HG03108 (cell line): ENCODE measurements at regions not wholly inside any gene's neighbourhood (a gene's known extent, or its start where the extent isn't known, plus 50 kb on each side); places are given as distances from the start of the nearest gene placed in this dataset.

Experiments used
- ATAC-seq: cut with Tn5 transposase; IDR thresholded peaks from one replicate; pipeline ENCODE4 v1.9.1; 2021; ENCODE audit warnings: moderate library complexity; ENCODE audit not compliant: unreplicated experiment

GRCh38 chr2:226680719-226681118 lies 118.9 kb downstream of the IRS1 start:
- no peak for ATAC-seq

- ATAC-seq, result no peak
These were observed 120.1 kb downstream of the IRS1 start for GRCh38 chr2:226679389-226680065.

- ATAC-seq, result no peak
These were observed 121.2 kb downstream of the IRS1 start for GRCh38 chr2:226678422-226678821.

DNA sequence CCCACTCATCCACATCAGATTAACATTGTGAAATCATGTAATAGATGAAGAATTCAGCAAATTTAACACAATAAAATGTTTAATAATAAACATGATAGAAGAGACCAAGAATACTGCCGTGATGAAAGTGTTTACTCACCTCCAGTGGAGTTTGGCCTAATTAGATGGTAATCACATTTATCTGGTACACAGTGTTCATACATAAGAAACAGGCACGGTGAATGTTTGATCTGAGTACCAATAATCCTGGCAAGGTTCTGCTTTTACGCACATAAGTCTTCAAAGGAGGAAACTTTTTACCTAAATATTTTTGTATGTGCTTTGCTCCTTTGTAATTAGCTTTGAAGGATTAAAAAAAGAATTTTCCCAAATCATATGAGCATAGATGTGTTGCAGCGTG lies 122.5 kb downstream of the IRS1 start:
- no peak for ATAC-seq

DNA sequence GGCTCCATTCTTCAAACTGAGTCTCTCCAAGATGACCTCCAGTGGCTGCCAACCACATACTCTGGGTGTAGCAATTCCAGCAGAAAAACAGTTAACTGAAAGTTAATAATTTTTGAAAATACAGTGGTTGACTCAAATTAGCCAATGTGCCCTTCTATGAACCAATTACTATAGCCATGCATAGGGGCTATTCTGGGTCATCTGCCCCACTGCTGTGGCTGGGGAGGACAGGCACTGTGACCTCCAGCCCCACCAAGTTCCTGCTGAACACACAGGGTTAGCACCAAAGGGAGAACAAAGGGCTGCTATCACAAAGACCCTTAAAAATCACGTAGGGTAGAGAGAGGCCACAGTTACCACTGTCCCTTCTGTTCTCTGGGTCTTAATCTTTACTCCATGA lies 123.0 kb downstream of the IRS1 start:
- ATAC-seq, result no peak

DNA sequence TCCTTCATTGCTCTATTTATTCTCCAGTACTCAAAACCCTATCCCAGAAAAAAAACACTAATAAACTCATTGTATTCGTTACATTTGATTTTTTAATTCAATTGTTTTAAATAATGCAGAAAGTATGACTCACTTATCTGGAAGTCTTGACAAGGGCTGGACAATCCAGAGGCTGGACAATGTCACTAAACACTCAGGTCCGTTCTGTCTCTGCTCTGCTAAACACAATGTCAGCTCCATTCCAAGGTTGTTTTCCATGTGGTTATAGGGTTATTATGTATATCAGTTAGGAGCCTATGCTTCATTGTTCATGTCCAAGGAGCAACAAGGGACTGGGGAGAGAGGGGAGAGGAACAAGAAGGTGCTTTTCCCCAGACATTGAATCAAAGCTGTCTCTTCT lies 125.5 kb downstream of the IRS1 start:
- ATAC-seq, result no peak

GRCh38 chr2:226673314-226673723 lies 126.3 kb downstream of the IRS1 start:
- no peak for ATAC-seq

DNA sequence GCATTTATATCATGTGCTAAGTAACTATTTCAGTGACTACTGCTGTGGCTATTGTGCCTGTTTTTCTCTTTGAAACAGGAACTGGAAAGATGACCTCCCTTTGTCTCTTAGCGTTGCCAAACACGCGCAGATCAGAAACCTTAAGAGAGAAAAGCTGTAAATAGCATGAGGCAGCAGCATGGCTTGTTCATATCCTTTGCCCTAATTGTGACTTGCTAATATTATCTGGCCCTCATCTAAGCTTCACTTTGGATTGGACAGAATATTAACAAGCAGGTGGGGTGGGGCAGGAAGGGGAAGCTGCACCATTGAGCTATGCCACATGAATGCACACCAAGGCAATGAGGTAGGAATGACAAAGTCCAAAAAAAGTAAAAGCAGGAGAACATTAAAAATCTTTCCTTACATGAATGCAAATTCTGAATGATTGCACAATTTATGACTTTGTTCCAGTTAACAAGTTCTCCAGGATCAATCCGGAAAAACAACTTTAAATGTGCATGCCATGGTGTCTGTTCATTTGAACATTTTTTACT lies 128.4 kb downstream of the IRS1 start:
- no peak for ATAC-seq

DNA sequence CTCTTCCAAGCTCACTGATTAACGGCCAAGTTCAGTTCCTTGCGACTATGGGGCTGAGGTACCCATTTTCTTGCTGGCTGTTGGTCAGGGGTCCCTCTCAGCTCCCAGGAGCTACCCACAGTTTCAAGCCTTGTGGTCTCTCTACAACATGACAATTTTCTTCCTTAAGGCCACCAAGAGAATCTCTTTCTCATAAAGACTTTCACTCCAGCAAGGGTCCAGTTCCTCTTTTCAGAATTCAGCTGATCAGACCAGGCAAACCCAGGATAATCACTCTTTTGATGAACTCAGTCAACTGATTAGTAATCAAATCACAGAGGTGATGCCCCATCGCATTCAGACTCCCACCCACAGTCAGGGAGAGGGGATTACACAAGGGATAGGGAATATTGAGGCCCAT lies 129.7 kb downstream of the IRS1 start:
- ATAC-seq, result no peak

DNA sequence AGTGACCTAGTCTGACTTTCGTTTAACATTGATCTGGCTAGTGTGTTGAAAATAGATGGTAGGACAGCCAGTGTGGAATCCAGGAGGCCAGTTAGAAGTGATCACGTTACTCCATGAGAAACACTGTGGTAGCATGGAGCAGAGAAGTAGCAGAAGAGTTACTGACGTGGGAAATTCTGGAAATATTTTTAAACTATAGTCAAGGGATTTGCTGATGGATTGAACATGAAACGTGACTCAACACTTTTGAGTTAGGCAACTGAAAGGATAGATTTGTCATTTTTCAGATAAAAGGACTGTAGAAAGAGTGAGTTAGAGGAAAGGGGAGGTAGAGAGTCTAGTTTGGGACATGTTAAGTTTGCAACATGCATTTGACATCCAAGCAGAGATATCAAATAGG lies 130.4 kb downstream of the IRS1 start:
- ATAC-seq, result no peak

GRCh38 chr2:226667736-226668135 lies 131.9 kb downstream of the IRS1 start:
- ATAC-seq, result no peak

DNA sequence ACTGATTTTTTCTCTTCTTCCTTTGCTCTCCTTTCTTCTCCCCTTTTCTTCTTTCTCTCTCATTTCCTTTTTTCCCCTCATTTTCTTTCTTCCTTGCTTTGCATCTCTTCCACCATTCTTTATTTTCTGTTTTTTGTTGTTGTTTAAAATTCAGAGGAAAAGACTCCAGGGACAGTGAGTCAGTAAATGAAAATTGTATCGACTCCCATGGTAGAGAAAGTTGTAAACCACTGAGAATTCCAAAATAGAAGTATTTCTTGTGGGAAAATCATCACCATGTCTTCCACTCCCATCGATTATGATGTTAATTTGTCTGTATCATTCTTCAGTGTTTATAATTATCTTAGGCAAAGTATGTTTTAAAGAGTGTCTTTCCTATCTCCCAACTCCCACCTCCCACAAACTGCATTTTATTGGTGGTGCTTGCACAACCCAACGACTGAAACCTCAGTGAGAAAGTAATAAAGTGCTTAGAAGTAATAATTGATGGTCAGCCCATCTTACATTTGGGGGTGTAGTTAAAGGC lies 134.3 kb downstream of the IRS1 start:
- ATAC-seq, result no peak

DNA sequence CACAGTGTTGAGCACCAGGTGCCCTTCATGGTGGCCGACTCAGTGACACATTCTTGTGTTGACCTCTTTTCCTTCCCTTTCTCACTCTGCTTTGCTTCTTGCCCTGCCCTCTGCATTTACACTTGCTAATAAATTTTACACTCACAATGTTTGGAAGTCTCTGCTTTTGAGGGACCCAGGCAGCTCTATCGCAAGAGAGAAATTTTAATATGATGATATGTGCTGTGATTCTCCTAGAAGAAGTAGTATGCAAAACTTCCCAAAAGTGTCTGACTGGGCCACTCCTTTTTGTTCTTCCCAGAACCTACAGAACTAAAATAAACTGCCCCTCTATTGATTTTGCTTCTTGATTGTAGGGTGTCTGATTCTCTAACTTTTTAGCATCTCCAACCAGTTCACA lies 135.0 kb downstream of the IRS1 start:
- ATAC-seq, result no peak

DNA sequence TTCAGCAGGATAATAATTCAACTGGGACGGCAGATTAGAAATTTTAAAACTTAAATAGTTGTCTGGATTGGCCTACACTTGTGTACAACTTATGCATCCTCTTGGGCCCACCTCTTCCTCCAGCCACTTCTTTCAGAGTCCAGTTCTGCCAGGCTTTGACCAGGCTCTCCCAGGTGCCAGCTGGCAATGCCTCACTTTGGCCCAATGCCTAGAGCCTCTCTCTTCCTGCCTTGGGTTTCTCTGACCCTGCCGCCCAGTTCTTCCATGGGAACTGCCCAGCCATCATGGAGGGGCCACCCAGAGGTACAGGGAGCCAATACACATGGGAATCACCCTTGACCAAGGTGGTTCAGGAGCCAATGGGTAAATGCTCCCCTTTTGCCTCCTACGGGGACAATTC lies 135.5 kb downstream of the IRS1 start:
- ATAC-seq, result no peak

DNA sequence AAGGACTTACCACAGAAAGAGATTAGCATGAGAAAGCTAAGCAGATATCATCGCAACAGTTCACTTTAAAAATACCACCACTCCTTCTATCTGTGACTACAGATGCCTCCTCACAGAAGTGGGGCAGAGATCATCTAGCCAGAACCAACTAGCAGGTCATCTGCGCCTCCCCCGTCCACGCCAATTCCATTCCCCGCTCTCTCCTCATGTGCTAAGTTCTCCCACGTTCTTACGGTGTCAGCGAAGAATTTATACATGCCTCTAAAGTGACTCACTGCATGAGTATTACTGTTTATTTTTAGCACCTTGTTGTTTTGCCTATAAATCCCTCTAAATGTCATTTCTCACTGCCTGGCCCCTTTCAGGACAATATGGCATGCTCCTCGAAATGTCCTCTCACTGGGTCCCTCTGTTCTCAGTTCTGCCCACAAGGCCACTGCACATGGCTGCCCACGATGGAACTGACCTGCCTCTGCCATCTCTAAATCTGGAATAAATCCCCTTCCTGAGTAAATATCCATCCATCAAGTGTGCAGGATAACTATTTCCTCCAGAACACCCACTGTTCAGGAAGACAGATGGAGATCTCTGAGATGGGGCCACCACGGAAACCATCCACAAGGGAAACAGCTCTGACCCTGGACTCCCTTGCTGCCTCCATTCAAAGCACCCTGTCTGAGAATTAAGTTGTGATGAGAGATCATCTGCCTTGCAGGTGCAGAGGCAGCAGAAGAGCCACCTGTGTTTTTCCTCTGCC lies 137.7 kb downstream of the IRS1 start:
- no peak for ATAC-seq

DNA sequence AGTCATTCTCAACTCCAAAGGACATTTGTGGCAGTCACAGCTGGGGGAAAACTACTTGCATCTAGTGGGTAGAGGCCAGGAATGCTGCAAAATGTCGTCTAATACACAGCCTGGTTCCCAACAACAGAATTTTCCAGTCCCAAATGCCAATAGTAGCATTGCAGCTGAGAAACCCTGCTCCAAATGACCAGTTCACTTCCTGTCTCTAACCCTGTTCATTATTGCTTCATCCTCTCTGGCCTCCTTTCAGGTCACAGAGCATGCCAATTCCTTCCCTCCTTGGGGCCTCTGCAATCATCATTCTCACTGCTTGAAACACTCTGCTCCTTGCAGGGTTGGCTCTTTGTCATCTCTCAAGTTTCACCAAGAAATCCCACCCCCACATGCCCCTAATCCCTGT lies 139.1 kb downstream of the IRS1 start:
- no peak for ATAC-seq

GRCh38 chr2:226660124-226660523 lies 139.5 kb downstream of the IRS1 start:
- ATAC-seq, result no peak

GRCh38 chr2:226659410-226659809 lies 140.2 kb downstream of the IRS1 start:
- no peak for ATAC-seq

GRCh38 chr2:226658555-226658954 lies 141.1 kb downstream of the IRS1 start:
- ATAC-seq, result no peak

DNA sequence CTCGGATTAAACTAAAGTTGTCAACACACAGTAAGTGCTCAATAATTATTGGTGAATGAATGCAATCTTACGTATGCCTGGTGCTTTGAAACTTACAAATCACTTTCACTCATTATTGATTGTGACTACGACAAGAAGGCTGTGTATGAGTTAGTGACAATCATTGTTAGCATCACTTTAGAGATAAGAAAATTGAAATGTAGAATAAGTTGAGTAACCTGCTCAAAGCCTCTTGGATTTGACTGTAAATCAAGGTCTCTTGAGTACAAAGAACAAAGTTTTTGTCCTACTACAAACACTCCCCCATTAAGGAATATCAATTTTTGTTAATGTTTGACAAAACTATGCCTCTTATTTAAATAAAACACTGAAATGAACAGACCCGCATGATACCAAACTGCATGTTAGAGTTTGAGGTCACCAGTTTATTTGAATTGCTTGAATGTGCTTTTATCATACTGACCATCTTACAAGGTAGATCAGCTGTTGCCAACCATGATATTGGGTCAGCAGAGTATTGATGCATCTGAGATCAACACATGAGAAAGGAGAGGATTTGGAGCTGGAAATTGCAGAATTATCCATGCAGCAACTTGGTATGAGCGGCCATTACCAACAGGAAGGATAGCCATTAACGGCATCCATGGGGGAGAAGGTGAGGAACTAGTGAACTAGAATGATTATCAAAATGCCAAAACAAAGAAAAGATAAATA lies 142.1 kb downstream of the IRS1 start:
- ATAC-seq, result no peak

DNA sequence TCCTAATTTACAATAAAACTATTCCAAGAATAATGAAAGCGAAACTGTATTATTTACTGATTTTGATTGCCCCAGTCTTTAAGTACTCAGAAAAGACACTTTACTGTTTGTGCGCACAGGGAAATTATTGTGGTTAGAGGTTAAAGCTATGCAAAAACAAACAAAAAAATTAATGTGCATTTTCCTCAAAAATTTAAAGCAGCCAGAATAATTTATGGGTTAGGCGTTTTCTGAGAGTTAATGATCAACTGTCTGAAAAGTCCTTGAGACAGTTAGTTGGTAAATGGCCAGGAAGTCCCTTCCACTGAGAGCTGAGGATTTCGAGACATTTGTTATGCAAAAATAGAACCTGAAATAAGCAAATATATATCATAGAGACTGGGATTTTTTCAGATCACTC lies 143.3 kb downstream of the IRS1 start:
- ATAC-seq, result no peak

GRCh38 chr2:226655871-226656270 lies 143.7 kb downstream of the IRS1 start:
- ATAC-seq, result no peak
